ENCODE measurements at regions not wholly inside any gene's neighbourhood (a gene's known extent, or its start where the extent isn't known, plus 50 kb on each side); places are given as distances from the start of the nearest gene placed in this dataset.
"Not testable (repeated sequence)": the region's sequence is repeated elsewhere in the genome, so short reads cannot be mapped to it uniquely, and the experiment has no call there.

DNA sequence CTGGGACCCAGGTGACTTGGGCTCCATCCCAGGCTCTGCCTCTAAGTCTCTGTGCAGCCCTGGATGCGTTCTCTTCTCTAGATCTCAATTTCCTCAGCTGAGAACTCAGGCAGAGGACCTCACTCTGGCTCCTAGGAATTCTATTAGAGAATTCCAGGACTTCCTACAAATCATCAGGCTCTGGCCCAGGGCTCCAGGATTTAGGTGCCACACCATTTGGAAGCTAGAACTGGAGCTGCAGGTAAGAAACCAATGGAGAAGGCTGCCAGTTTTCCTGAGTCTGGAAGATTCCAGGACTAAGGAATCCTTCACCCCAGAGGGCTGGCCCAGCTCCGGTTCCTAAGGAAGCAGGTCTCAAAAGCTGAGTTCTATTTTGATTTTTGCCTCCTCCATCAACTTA is 189.8 kb upstream of the CDH5 start:
- H3K4me3 ChIP-seq (ENCODE audit: low read depth, low read length): no peak overlapping the region
- DNase-seq (ENCODE audit: low read depth): no peak
- TF ChIP-seq, protein P1, sequence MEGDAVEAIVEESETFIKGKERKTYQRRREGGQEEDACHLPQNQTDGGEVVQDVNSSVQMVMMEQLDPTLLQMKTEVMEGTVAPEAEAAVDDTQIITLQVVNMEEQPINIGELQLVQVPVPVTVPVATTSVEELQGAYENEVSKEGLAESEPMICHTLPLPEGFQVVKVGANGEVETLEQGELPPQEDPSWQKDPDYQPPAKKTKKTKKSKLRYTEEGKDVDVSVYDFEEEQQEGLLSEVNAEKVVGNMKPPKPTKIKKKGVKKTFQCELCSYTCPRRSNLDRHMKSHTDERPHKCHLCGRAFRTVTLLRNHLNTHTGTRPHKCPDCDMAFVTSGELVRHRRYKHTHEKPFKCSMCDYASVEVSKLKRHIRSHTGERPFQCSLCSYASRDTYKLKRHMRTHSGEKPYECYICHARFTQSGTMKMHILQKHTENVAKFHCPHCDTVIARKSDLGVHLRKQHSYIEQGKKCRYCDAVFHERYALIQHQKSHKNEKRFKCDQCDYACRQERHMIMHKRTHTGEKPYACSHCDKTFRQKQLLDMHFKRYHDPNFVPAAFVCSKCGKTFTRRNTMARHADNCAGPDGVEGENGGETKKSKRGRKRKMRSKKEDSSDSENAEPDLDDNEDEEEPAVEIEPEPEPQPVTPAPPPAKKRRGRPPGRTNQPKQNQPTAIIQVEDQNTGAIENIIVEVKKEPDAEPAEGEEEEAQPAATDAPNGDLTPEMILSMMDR (IDR thresholded peaks at IDR 0.05; ENCODE audit: insufficient read depth, low read length): no peak

DNA sequence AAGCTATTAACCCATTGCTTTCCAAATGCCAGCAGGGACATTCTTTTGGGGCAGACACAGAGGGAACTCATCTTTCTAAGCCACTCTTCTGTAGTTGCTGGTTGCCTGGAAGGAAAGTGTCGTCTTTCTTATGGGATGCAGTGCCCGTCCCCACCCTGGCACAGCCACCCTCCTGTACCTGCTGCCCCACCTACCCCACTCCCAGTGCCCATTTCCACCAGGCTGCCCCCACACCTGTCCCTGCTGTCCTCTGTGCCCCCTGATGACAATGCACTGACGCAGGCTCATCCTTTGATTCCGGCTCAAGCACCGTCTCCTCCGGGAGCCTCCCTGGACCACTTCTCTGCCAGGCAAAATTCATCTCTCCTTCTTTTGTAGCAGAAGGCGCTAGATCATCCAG is 190.4 kb upstream of the CDH5 start:
- TF ChIP-seq, protein P1 (IDR thresholded peaks at IDR 0.05; ENCODE audit: insufficient read depth, low read length): no peak
- DNase-seq (ENCODE audit: low read depth): no peak
- no peak overlapping the region for H3K4me3 ChIP-seq (ENCODE audit: low read depth, low read length)

DNA sequence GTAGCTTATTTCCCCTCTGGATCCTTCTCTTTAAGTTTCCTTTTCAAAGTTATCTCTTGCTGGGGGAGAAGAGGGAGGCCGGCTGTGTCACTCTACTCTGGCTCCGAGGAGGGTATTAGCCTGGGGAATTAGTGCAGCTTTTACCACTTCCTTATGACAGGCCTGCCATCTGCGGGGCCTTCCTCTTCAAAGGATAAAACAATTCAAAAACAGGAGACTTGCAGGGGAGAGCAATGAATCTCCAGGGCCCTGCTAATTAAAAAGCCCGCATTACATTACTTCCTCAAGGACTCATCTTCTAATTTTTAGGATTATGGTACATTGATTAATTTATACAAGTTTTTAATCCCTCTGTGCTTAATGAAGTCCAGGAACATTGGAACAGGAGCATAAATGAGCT is 190.9 kb upstream of the CDH5 start:
- H3K4me3 ChIP-seq (ENCODE audit: low read depth, low read length): no peak overlapping the region
- DNase-seq (ENCODE audit: low read depth): no peak
- TF ChIP-seq, protein P1 (IDR thresholded peaks at IDR 0.05; ENCODE audit: insufficient read depth, low read length): no peak

DNA sequence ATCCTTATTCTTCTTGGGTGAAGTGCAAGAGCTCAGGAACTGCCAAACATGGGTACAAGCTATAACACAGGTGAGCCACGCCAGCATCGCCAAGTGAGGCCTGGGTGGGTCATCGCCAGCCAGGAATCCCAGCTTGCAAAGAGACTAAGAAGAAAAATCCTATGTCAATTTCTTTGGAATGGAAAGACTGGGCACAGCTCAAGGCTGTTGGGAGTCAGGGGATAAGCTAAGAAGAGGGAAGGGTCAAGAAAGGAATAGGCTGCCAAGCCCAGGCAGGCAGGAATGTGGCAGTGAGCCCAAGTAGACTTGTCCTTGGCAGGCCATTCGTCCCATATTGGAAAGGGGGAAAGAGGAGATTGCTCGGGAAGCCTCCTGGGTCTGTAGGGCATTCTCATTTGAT is 191.4 kb upstream of the CDH5 start:
- TF ChIP-seq, protein P1 (IDR thresholded peaks at IDR 0.05; ENCODE audit: insufficient read depth, low read length): no peak
- H3K4me3 ChIP-seq (ENCODE audit: low read depth, low read length): no peak overlapping the region
- DNase-seq (ENCODE audit: low read depth): no peak

DNA sequence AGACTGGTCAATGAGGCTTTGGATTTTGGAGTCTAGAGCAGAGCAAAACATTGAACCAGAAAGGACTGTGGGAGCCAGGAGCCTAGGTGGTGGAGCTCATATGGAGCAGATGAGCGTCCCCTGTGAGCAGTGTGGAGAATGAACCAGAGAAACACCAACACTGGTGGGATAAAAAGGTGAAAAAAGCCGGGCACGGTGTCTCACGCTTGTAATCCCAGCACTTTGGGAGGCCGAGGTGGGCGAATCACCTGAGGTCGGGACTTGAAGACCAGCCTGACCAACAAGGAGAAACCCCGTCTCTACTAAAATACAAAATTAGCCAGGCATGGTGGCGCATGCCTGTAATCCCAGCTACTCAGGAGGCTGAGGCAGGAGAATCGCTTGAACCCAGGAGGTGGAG is 192.7 kb upstream of the CDH5 start:
- not testable (repeated sequence) for H3K4me3 ChIP-seq (ENCODE audit: low read depth, low read length); DNase-seq (ENCODE audit: low read depth)

DNA sequence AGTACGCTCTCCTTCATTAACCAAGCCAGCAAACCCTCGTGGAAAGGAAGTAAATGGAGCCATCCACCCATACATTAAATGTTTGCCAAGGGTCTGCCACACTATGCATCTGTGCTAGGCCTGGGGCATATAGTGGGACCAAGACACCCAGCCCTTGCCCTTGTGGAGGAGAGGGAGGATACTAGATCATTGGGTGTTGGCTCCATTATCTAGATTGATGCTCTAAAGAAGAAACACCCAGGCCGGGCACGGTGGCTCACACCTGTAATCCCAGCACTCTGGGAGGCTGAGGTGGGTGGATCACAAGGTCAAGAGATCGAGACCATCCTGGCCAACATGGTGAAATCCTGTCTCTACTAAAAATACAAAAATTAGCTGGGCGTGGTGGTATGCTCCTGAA is 193.3 kb upstream of the CDH5 start:
- not testable (repeated sequence) for DNase-seq (ENCODE audit: low read depth)

DNA sequence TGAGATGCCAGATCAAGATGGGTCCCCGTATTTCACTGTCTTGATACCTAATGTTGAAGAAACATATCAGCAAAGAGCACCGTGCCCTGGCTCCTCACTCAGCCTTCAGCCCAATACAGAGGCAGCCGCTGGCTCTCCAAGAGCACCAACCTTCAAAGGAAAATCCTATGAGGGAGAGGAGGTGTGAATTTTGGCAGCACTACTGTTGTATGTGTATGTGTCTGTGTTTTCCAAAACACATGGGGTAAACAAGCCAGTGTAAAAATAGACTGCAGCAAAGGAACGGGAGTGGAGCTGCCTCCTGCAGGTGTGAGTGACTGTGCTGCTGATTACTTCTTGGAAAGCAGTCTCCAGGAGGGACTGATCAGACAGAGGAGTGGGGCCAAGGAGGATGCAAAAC is 194.0 kb upstream of the CDH5 start:
- DNase-seq (ENCODE audit: low read depth): no peak
- TF ChIP-seq, protein P1 (IDR thresholded peaks at IDR 0.05; ENCODE audit: insufficient read depth, low read length): no peak
- no peak overlapping the region for H3K4me3 ChIP-seq (ENCODE audit: low read depth, low read length)

More for the DNA sequence above, 193.3 kb upstream of the CDH5 start:
- H3K4me3 ChIP-seq (ENCODE audit: low read depth, low read length): not testable (repeated sequence)

DNA sequence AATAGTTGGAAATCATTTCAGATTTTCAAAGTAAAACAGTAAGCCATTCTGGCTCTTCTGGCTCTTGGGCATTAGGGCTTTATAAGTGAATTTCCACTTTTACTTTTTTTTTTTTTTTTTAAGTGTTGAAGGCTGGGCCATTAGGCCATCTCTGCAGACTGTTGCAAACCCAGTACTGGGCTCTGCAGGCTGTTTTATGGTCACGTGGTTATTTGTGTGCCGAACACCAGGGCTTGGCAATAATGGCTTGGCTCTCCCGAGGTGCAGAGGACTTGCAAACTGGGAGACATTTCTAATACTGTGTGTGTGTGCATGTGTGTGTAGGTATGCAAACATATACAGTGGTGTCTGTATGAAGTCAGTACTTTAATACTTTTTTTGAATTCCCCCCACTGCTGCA is 194.9 kb upstream of the CDH5 start:
- TF ChIP-seq, protein P1 (IDR thresholded peaks at IDR 0.05; ENCODE audit: insufficient read depth, low read length): no peak
- no peak overlapping the region for H3K4me3 ChIP-seq (ENCODE audit: low read depth, low read length)
- DNase-seq (ENCODE audit: low read depth): no peak

Measured in fibroblast of the aortic adventitia (primary cell).